ENCODE measurements at regions not wholly inside any gene's neighbourhood (a gene's known extent, or its start where the extent isn't known, plus 50 kb on each side); places are given as distances from the start of the nearest gene placed in this dataset.
"Not testable (repeated sequence)": the region's sequence is repeated elsewhere in the genome, so short reads cannot be mapped to it uniquely, and the experiment has no call there.

- no peak for DNase-seq
These were observed 81.5 kb upstream of the ZFHX3 start for GRCh38 chr16:73129455-73129854.

- DNase-seq: no peak
These were observed 78.6 kb upstream of the ZFHX3 start for GRCh38 chr16:73126525-73126853.

GRCh38 chr16:73125850-73126524 is 78.1 kb upstream of the ZFHX3 start:
- no peak for DNase-seq

- DNase-seq: no peak
These were observed 76.9 kb upstream of the ZFHX3 start for GRCh38 chr16:73124665-73125375.

- no peak for DNase-seq
These were observed 76.2 kb upstream of the ZFHX3 start for GRCh38 chr16:73124097-73124652.

GRCh38 chr16:73122604-73123391 is 74.9 kb upstream of the ZFHX3 start:
- DNase-seq: no peak

- DNase-seq: no peak
These were observed 68.6 kb upstream of the ZFHX3 start for GRCh38 chr16:73116576-73116975.

- DNase-seq: no peak
These were observed 65.4 kb upstream of the ZFHX3 start for GRCh38 chr16:73113336-73113735.

- DNase-seq: no peak
These were observed 60.5 kb upstream of the ZFHX3 start for GRCh38 chr16:73108195-73108963.

GRCh38 chr16:73107371-73107770 is 59.4 kb upstream of the ZFHX3 start:
- DNase-seq: no peak

- no peak for DNase-seq
These were observed 58.6 kb upstream of the ZFHX3 start for GRCh38 chr16:73106329-73107034.

- DNase-seq: no peak
These were observed 53.6 kb upstream of the ZFHX3 start for GRCh38 chr16:73101568-73101967.

- DNase-seq: not testable (repeated sequence)
These were observed 51.7 kb upstream of the ZFHX3 start for GRCh38 chr16:73099601-73100000.

All from NCI-H1092 treated with DMSO at 0.1 percent for 48 hours (cell line).